Stimulated activated CD4-positive, alpha-beta T cell treated with anti-CD3 and anti-CD28 coated beads, Interleukin-4, amount 100 ng/mL, for 48 hours (primary cell): ENCODE measurements at regions not wholly inside any gene's neighbourhood (a gene's known extent, or its start where the extent isn't known, plus 50 kb on each side); places are given as distances from the start of the nearest gene placed in this dataset.
"Not testable (repeated sequence)": the region's sequence is repeated elsewhere in the genome, so short reads cannot be mapped to it uniquely, and the experiment has no call there.

ENCODE experiments used
- DNase-seq, 2 donors: peaks; one replicate each; pipeline ENCODE4 v3.0.0-alpha.2; 2020; ENCODE audit warnings: low read depth in 2 of 2

GRCh38 chr5:158606233-158606632, 493.5 kb downstream of the EBF1 start:
- DNase-seq = no peak

- DNase-seq = no peak
Measured at GRCh38 chr5:158602981-158603380, 496.7 kb downstream of the EBF1 start.

- no peak for DNase-seq
Measured at GRCh38 chr5:158601118-158601517, 498.6 kb downstream of the EBF1 start.

- no peak for DNase-seq
Measured at GRCh38 chr5:158600679-158601078, 499.0 kb downstream of the EBF1 start.

GRCh38 chr5:158599157-158599556, 500.6 kb downstream of the EBF1 start:
- no peak for DNase-seq

GRCh38 chr5:158594595-158595242, 505.0 kb downstream of the EBF1 start:
- DNase-seq = no peak

GRCh38 chr5:158593925-158594324, 505.8 kb downstream of the EBF1 start:
- no peak for DNase-seq

GRCh38 chr5:158591301-158591863, 508.3 kb downstream of the EBF1 start:
- DNase-seq = no peak

GRCh38 chr5:158590746-158591300, 508.9 kb downstream of the EBF1 start:
- DNase-seq = no peak

- DNase-seq = no peak
Measured at GRCh38 chr5:158589939-158590338, 509.8 kb downstream of the EBF1 start.

- DNase-seq = no peak
Measured at GRCh38 chr5:158588617-158589016, 511.1 kb downstream of the EBF1 start.

GRCh38 chr5:158586054-158586453, 513.7 kb downstream of the EBF1 start:
- no peak for DNase-seq

- not testable (repeated sequence) for DNase-seq
Measured at GRCh38 chr5:158582669-158583068, 517.0 kb downstream of the EBF1 start.

- DNase-seq = no peak
Measured at GRCh38 chr5:158573829-158574228, 525.9 kb downstream of the EBF1 start.

GRCh38 chr5:158570502-158570901, 529.2 kb downstream of the EBF1 start:
- no peak for DNase-seq

- no peak for DNase-seq
Measured at GRCh38 chr5:158569534-158569933, 530.2 kb downstream of the EBF1 start.

- no peak for DNase-seq
Measured at GRCh38 chr5:158565017-158565789, 534.5 kb downstream of the EBF1 start.

- DNase-seq = no peak
Measured at GRCh38 chr5:158563760-158564390, 535.8 kb downstream of the EBF1 start.

GRCh38 chr5:158561562-158562190, 538.0 kb downstream of the EBF1 start:
- no peak for DNase-seq

- no peak for DNase-seq
Measured at GRCh38 chr5:158560170-158560569, 539.5 kb downstream of the EBF1 start.

- no peak for DNase-seq
Measured at GRCh38 chr5:158559643-158560042, 540.1 kb downstream of the EBF1 start.

- no peak for DNase-seq
Measured at GRCh38 chr5:158559066-158559465, 540.6 kb downstream of the EBF1 start.
